H9 (cell line): ENCODE measurements at regions not wholly inside any gene's neighbourhood (a gene's known extent, or its start where the extent isn't known, plus 50 kb on each side); places are given as distances from the start of the nearest gene placed in this dataset.
A peak's percentile ranks its signal among the peaks of the same experiment; 100 is the strongest.

ENCODE experiments used
- DNase-seq: peaks from one replicate; pipeline ENCODE4 v3.0.0-alpha.2; 2017
- H2AFZ ChIP-seq: one replicate; pipeline ENCODE4 v1.6.1; 2013; ENCODE audit warnings: mild to moderate bottlenecking, low read length, control low read depth, moderate library complexity
- H2AK5ac ChIP-seq: 2 replicates; pipeline ENCODE4 v1.6.1; 2013; ENCODE audit warnings: low read length, control low read depth, mixed read lengths; ENCODE audit not compliant: insufficient read length
- H2BK120ac ChIP-seq: one replicate; pipeline ENCODE4 v1.6.1; 2013; ENCODE audit warnings: low read depth, mild to moderate bottlenecking, low read length, control low read depth, inconsistent platforms; ENCODE audit not compliant: poor library complexity, severe bottlenecking
- H2BK12ac ChIP-seq: 2 replicates; pipeline ENCODE4 v1.6.1; 2013; ENCODE audit warnings: low read length, control low read depth, mixed read lengths, low read depth; ENCODE audit not compliant: insufficient read length
- H2BK15ac ChIP-seq: 2 replicates; pipeline ENCODE4 v1.6.1; 2013; ENCODE audit warnings: low read depth, low read length, control low read depth
- H2BK20ac ChIP-seq: one replicate; pipeline ENCODE4 v1.6.1; 2013; ENCODE audit warnings: low read depth, mild to moderate bottlenecking, low read length, control low read depth, inconsistent platforms; ENCODE audit not compliant: poor library complexity, severe bottlenecking
- H2BK5ac ChIP-seq: 2 replicates; pipeline ENCODE4 v1.6.1; 2013; ENCODE audit warnings: low read length, control low read depth, mixed read lengths; ENCODE audit not compliant: insufficient read length
- H3K14ac ChIP-seq: 2 replicates; pipeline ENCODE4 v1.6.1; 2013; ENCODE audit warnings: low read length, control low read depth; ENCODE audit not compliant: insufficient read depth
- H3K18ac ChIP-seq: 2 replicates; pipeline ENCODE4 v1.6.1; 2013; ENCODE audit warnings: low read depth, mild to moderate bottlenecking, mixed read lengths, low read length, control low read depth; ENCODE audit not compliant: insufficient read length
- H3K23ac ChIP-seq: 2 replicates; pipeline ENCODE4 v1.6.1; 2013; ENCODE audit warnings: low read length, control low read depth, mixed read lengths, low read depth; ENCODE audit not compliant: insufficient read length
- H3K23me2 ChIP-seq: 2 replicates; pipeline ENCODE4 v1.6.1; 2013; ENCODE audit warnings: low read depth, mild to moderate bottlenecking, mixed read lengths, low read length, control low read depth; ENCODE audit not compliant: insufficient read length, poor library complexity, severe bottlenecking
- H3K27ac ChIP-seq: 2 replicates; pipeline ENCODE4 v1.5.1; 2013; ENCODE audit warnings: low read length, control low read depth, mixed read lengths, low read depth; ENCODE audit not compliant: insufficient read length
- H3K27me3 ChIP-seq: 2 replicates; pipeline ENCODE4 v1.6.1; 2013; ENCODE audit warnings: low read length, control low read depth, inconsistent platforms; ENCODE audit not compliant: insufficient read depth
- H3K4ac ChIP-seq: 2 replicates; pipeline ENCODE4 v1.6.1; 2013; ENCODE audit warnings: low read depth, mild to moderate bottlenecking, control low read depth, inconsistent platforms, low read length, moderate library complexity
- H3K4me1 ChIP-seq: 2 replicates; pipeline ENCODE4 v1.6.1; 2013; ENCODE audit warnings: low read length, control low read depth, inconsistent platforms; ENCODE audit not compliant: insufficient read depth
- H3K4me2 ChIP-seq: 2 replicates; pipeline ENCODE4 v1.6.1; 2013; ENCODE audit warnings: low read length, control low read depth, mixed read lengths; ENCODE audit not compliant: insufficient read length, insufficient read depth
- H3K56ac ChIP-seq: 2 replicates; pipeline ENCODE4 v1.6.1; 2013; ENCODE audit warnings: low read depth, mild to moderate bottlenecking, mixed read lengths, low read length, control low read depth; ENCODE audit not compliant: insufficient read length
- H3K79me1 ChIP-seq: 2 replicates; pipeline ENCODE4 v1.6.1; 2013; ENCODE audit warnings: low read depth, mild to moderate bottlenecking, moderate library complexity, low read length, control low read depth, inconsistent platforms; ENCODE audit not compliant: insufficient read depth, poor library complexity, severe bottlenecking
- H3K79me2 ChIP-seq: 2 replicates; pipeline ENCODE4 v1.6.1; 2013; ENCODE audit warnings: low read length, control low read depth, inconsistent platforms; ENCODE audit not compliant: insufficient read depth
- H3K9ac ChIP-seq: 2 replicates; pipeline ENCODE4 v1.6.1; 2013; ENCODE audit warnings: low read length, control low read depth, mixed read lengths; ENCODE audit not compliant: insufficient read length; ENCODE audit errors: extremely low read depth
- H3K9me3 ChIP-seq: one replicate; pipeline ENCODE4 v1.6.1; 2013; ENCODE audit warnings: low read depth, low read length, inconsistent platforms; ENCODE audit not compliant: control insufficient read depth
- H3T11ph ChIP-seq: one replicate; pipeline ENCODE4 v1.6.1; 2013; ENCODE audit warnings: mild to moderate bottlenecking, low read length, control low read depth, inconsistent platforms
- H4K20me1 ChIP-seq: one replicate; pipeline ENCODE4 v1.6.1; 2013; ENCODE audit not compliant: control insufficient read depth, insufficient read length, insufficient read depth
- H4K5ac ChIP-seq: 2 replicates; pipeline ENCODE4 v1.6.1; 2013; ENCODE audit warnings: low read depth, mild to moderate bottlenecking, mixed read lengths, low read length, control low read depth; ENCODE audit not compliant: insufficient read length
- H4K8ac ChIP-seq: replicated peaks from 2 replicates; pipeline ENCODE4 v1.6.1; 2013; ENCODE audit warnings: low read length, control low read depth, mixed read lengths, low read depth; ENCODE audit not compliant: insufficient read length
- H4K91ac ChIP-seq: 2 replicates; pipeline ENCODE4 v1.6.1; 2013; ENCODE audit warnings: low read depth, mild to moderate bottlenecking, moderate library complexity, mixed read lengths, low read length, control low read depth; ENCODE audit not compliant: insufficient read length
- H3K27ac Mint-ChIP-seq, 3 experiments: 2 replicates in 2 of 3; 3 replicates in 1 of 3; pipeline ENCODE4 v1.8.0; 2020 to 2021; ENCODE audit warnings: mixed read lengths in 3 of 3, mild to moderate bottlenecking in 1 of 3, moderate library complexity in 1 of 3
- H3K27me3 Mint-ChIP-seq: 2 replicates; pipeline ENCODE4 v1.8.0; 2021; ENCODE audit warnings: low read depth, mild to moderate bottlenecking, moderate library complexity, mixed read lengths
- H3K36me3 Mint-ChIP-seq, 3 experiments: 2 replicates in 2 of 3; 3 replicates in 1 of 3; pipeline ENCODE4 v1.8.0; 2020 to 2021; ENCODE audit warnings: low read depth in 3 of 3, mixed read lengths in 3 of 3; ENCODE audit not compliant: insufficient read depth in 1 of 3
- H3K4me1 Mint-ChIP-seq, 2 experiments: 2 replicates each; pipeline ENCODE4 v1.8.0; 2020; ENCODE audit warnings: mixed read lengths in 2 of 2
- H3K4me3 Mint-ChIP-seq, 2 experiments: 2 replicates in 1 of 2; 3 replicates in 1 of 2; pipeline ENCODE4 v1.8.0; 2020 to 2021; ENCODE audit warnings: mild to moderate bottlenecking in 2 of 2, mixed read lengths in 2 of 2, moderate library complexity in 1 of 2
- H3K9me3 Mint-ChIP-seq, 2 experiments: 2 replicates in 1 of 2; 3 replicates in 1 of 2; pipeline ENCODE4 v1.8.0; 2020; ENCODE audit warnings: mild to moderate bottlenecking in 2 of 2, mixed read lengths in 2 of 2, moderate library complexity in 1 of 2
- WGBS: extraction: QIAGEN DNeasy Blood & Tissue Kit; methylation state at CpG from one replicate; pipeline ENCODE4 v1.1.7; 2013; ENCODE audit warnings: missing lambda C conversion rate, low lambda C conversion rate, mixed read lengths; ENCODE audit not compliant: insufficient read length; ENCODE audit errors: extremely low coverage; 5-methylcytosine and 5-hydroxymethylcytosine counted together
- TF ChIP-seq, protein P1 (sequence below): fragments of 200-600 bp; sonication (generic); conservative IDR thresholded peaks from 3 replicates; pipeline ENCODE4 v1.8.0; 2021; ENCODE audit warnings: antibody characterized with exemption, mild to moderate bottlenecking

DNA sequence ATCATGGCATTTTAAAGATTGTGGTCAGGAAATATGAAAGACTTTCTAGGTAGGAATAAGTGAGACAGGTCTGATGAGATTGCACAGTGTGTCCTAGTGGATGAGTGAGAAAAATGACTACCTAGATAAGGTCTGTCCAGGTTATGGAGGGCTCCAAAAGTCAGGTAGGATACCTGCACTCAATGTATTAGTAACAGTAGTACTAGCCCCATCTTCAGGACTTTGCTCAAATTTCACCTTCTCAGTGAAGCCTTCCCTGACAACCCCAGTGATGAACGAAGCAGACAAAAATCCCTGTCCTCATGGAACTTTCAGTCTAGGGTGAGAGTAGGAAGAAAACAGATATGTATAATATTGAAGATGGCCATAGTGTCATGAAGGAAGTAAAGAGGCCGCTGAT is 85.7 kb downstream of the ZIC3 start:
- Histone ChIP-seq H3K23me2 (no peaks in the 10 kb centered on the region), H3K79me1 (no peaks in the 10 kb centered on the region), H3K56ac (no peak overlapping the region), H2AK5ac (no peak overlapping the region), H4K5ac (no peak overlapping the region), H2AFZ (no peak overlapping the region), H3K9me3 (no peaks in the 10 kb centered on the region), H4K91ac (no peak overlapping the region), H3K4me2 (no peak overlapping the region), H3K27me3 (no peaks in the 10 kb centered on the region), H2BK5ac (no peak overlapping the region), H3K4me1 (no peaks in the 10 kb centered on the region; the same call in 1 of the 2 replicates), H2BK15ac (no peak overlapping the region), H3K14ac (no peak overlapping the region), H3K27ac (no peak overlapping the region), H3K23ac (no peak overlapping the region), H2BK12ac (no peak overlapping the region), H2BK120ac (no peak overlapping the region), H3K4ac (no peak overlapping the region), H4K20me1 (no peaks in the 10 kb centered on the region), H3T11ph (no peak overlapping the region), H3K79me2 (no peaks in the 10 kb centered on the region), H2BK20ac (no peak overlapping the region), H3K18ac (no peak overlapping the region), H4K8ac (no peak overlapping the region), H3K9ac (no peak overlapping the region)
- no peak overlapping the region for H3K27ac Mint-ChIP-seq
- DNase-seq = no peak
- no CpG with 5 or more reads among the region's 2 CpGs for WGBS
- peaks cover 0 to 21% of the 10 kb centered on the region in 2 experiments; a peak in 2 of 5 replicates for H3K9me3 Mint-ChIP-seq
- no peak overlapping the region for H3K4me3 Mint-ChIP-seq
- H3K36me3 Mint-ChIP-seq = 0 out of 7 replicates have a peak, but pooled peaks cover 0 to 2% (median 0%) of the 10 kb centered on the region in 3 experiments
- no peaks in the 10 kb centered on the region; a peak in 1 of 4 replicates for H3K4me1 Mint-ChIP-seq
- H3K27me3 Mint-ChIP-seq = no peaks in the 10 kb centered on the region
- TF ChIP-seq, protein P1, sequence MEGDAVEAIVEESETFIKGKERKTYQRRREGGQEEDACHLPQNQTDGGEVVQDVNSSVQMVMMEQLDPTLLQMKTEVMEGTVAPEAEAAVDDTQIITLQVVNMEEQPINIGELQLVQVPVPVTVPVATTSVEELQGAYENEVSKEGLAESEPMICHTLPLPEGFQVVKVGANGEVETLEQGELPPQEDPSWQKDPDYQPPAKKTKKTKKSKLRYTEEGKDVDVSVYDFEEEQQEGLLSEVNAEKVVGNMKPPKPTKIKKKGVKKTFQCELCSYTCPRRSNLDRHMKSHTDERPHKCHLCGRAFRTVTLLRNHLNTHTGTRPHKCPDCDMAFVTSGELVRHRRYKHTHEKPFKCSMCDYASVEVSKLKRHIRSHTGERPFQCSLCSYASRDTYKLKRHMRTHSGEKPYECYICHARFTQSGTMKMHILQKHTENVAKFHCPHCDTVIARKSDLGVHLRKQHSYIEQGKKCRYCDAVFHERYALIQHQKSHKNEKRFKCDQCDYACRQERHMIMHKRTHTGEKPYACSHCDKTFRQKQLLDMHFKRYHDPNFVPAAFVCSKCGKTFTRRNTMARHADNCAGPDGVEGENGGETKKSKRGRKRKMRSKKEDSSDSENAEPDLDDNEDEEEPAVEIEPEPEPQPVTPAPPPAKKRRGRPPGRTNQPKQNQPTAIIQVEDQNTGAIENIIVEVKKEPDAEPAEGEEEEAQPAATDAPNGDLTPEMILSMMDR = peak; percentile 38; the same call in 1 of the 3 replicates
